Psoas muscle (tissue), 7 donors: ENCODE measurements at regions not wholly inside any gene's neighbourhood (a gene's known extent, or its start where the extent isn't known, plus 50 kb on each side); places are given as distances from the start of the nearest gene placed in this dataset.

ENCODE experiments used
- ATAC-seq, 4 donors: fragments of 200-7000 bp; cut with Tn5 transposase; one replicate each; pipeline ENCODE4 v1.9.1; 2020; ENCODE audit warnings: moderate library complexity in 3 of 4, mild to moderate bottlenecking in 2 of 4
- DNase-seq, 2 donors: peaks; one replicate each; pipeline ENCODE4 v3.0.0-alpha.2; 2020
- H3K27ac ChIP-seq: fragments of 200-600 bp; one replicate; pipeline ENCODE4 v1.8.0; 2022
- H3K27me3 ChIP-seq, 3 donors: fragments of 200-600 bp in 1 of 3; one replicate each; pipeline versions ENCODE4 v1.6.1 to v1.8.0; 2013 to 2022; ENCODE audit warnings: low read length in 2 of 3, mild to moderate bottlenecking in 2 of 3, moderate library complexity in 1 of 3; ENCODE audit not compliant: insufficient read depth in 3 of 3
- H3K36me3 ChIP-seq, 2 donors: fragments of 200-600 bp in 1 of 2; one replicate each; pipeline versions ENCODE4 v1.6.1 to v1.8.0; 2013 to 2022; ENCODE audit warnings: low read depth in 1 of 2, mild to moderate bottlenecking in 1 of 2, moderate library complexity in 1 of 2; ENCODE audit not compliant: insufficient read depth in 1 of 2
- H3K4me1 ChIP-seq: fragments of 200-600 bp; one replicate; pipeline ENCODE4 v1.8.0; 2022
- H3K4me3 ChIP-seq: fragments of 200-600 bp; one replicate; pipeline ENCODE4 v1.8.0; 2022; ENCODE audit warnings: mild to moderate bottlenecking
- H3K9me3 ChIP-seq: fragments of 200-600 bp; one replicate; pipeline ENCODE4 v1.8.0; 2022
- WGBS, 3 donors: extraction: QIAGEN DNeasy Blood & Tissue Kit; methylation state at CpG; one replicate each; pipeline versions ENCODE4 v1.1.6 to v1.1.7; 2013; 5-methylcytosine and 5-hydroxymethylcytosine counted together
- intact Hi-C, 2 donors: fragments of 100-400 bp; cut with DNase I; formaldehyde crosslinking; loops; one replicate each; pipeline versions ENCODE4 v1.11.0 to v1.14.2; 2022
- TF ChIP-seq, protein P1 (sequence below): fragments of 200-600 bp; IDR thresholded peaks from one replicate; pipeline ENCODE4 v1.8.0; 2022; ENCODE audit warnings: antibody characterized with exemption
- donor health status: healthy with polysubstance abuse.
- donor health status: DM: no; HTN: no; CAD: no; lungs with moderate emphysema.
- donor health status: Bipolar disorder and iron deficiency.
- donor health status: healthy.
- donor health status: DM: yes; HTN: yes; CAD: no.
- donor health status: DM: no; HTN: no; CAD: no.
- donor health status: DM: yes; HTN: yes; CAD: no.

GRCh38 chr1:29625084-29625420, 388.7 kb downstream of the PTPRU start:
- H3K36me3 ChIP-seq, result no peaks in the 10 kb centered on the region
- no peak for DNase-seq
- TF ChIP-seq, protein P1, sequence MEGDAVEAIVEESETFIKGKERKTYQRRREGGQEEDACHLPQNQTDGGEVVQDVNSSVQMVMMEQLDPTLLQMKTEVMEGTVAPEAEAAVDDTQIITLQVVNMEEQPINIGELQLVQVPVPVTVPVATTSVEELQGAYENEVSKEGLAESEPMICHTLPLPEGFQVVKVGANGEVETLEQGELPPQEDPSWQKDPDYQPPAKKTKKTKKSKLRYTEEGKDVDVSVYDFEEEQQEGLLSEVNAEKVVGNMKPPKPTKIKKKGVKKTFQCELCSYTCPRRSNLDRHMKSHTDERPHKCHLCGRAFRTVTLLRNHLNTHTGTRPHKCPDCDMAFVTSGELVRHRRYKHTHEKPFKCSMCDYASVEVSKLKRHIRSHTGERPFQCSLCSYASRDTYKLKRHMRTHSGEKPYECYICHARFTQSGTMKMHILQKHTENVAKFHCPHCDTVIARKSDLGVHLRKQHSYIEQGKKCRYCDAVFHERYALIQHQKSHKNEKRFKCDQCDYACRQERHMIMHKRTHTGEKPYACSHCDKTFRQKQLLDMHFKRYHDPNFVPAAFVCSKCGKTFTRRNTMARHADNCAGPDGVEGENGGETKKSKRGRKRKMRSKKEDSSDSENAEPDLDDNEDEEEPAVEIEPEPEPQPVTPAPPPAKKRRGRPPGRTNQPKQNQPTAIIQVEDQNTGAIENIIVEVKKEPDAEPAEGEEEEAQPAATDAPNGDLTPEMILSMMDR, result no peak
- intact Hi-C loops, result no loop called here
- WGBS, 3 donors, result 29 to 70% (median 39%) methylated on average over 1 of the region's 1 CpG
- no peak for ATAC-seq
- H3K27ac ChIP-seq, result no peak overlapping the region
- no peaks in the 10 kb centered on the region for H3K9me3 ChIP-seq
- no peaks in the 10 kb centered on the region for H3K4me1 ChIP-seq
- H3K27me3 ChIP-seq, result peaks cover 0 to 12% (median 2%) of the 10 kb centered on the region in 3 donors
- no peak overlapping the region for H3K4me3 ChIP-seq

DNA sequence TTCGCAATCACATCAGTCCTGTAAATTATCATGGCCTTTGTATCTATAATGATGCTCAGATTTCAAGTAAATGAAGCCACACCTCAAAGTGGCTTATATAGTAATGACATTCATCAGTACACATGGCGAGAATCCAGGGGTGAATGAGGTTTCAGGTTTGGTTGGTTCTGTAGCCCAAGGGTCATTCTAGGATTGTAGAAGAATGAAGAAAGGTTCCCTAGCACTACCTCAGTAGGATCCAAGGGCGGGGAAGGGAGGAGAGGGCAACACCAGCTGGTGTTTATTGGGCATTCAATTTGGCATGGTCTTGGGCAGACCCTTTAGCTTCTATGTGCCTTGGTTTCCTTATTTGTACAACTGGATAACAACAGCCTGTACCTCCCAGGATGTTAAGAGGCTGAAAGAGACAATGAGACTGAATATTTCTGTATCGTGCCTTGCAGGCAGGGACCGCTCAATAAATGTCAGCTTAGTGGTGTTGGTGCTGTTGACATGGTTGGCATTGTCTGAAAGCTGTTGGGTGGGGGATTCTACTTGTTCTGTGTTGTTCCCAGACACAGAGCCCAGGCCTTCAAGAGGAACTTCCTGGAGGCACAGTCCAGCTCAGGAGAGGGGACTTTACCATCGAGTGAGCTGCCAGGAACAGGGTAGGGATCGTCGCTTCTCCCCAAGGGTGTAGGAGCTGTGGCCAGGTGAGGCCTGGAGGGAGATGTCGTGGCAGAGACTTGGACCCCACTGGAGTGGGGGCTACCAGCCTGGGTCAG, 388.2 kb downstream of the PTPRU start:
- ATAC-seq (no peak), DNase-seq (no peak)
- no peak overlapping the region for H3K27ac ChIP-seq
- TF ChIP-seq, protein P1, result no peak
- intact Hi-C loops, result no loop called here
- no peaks in the 10 kb centered on the region for H3K36me3 ChIP-seq
- 77 to 83% (median 82%) methylated on average over 9 of the region's 9 CpGs for WGBS, 3 donors
- H3K9me3 ChIP-seq, result no peaks in the 10 kb centered on the region
- peaks cover 0 to 12% (median 2%) of the 10 kb centered on the region in 3 donors for H3K27me3 ChIP-seq
- no peaks in the 10 kb centered on the region for H3K4me1 ChIP-seq
- no peak overlapping the region for H3K4me3 ChIP-seq

GRCh38 chr1:29623501-29623900, 387.2 kb downstream of the PTPRU start:
- TF ChIP-seq, protein P1, result no peak
- Histone ChIP-seq H3K9me3 (no peaks in the 10 kb centered on the region), H3K27ac (no peak overlapping the region), H3K4me1 (no peaks in the 10 kb centered on the region), H3K4me3 (no peak overlapping the region), H3K27me3 (peaks cover 2 to 12% (median 3%) of the 10 kb centered on the region in 3 donors), H3K36me3 (no peaks in the 10 kb centered on the region)
- 83 to 97% (median 93%) methylated on average over 7 of the region's 7 CpGs for WGBS, 3 donors
- ATAC-seq (no peak), DNase-seq (no peak)
- intact Hi-C loops, result no loop called here

GRCh38 chr1:29621826-29622435, 385.6 kb downstream of the PTPRU start:
- 57 to 71% (median 65%) methylated on average over 11 of the region's 11 CpGs for WGBS, 3 donors
- no peak for ATAC-seq
- Histone ChIP-seq H3K4me3 (no peak overlapping the region), H3K36me3 (no peaks in the 10 kb centered on the region), H3K27ac (no peak overlapping the region), H3K27me3 (peaks cover 2 to 12% (median 3%) of the 10 kb centered on the region in 3 donors), H3K9me3 (no peaks in the 10 kb centered on the region), H3K4me1 (no peaks in the 10 kb centered on the region)
- TF ChIP-seq, protein P1, result no peak
- DNase-seq, result no peak
- intact Hi-C loops, result no loop called here
